Left lung (tissue), 4 donors: ENCODE measurements at regions not wholly inside any gene's neighbourhood (a gene's known extent, or its start where the extent isn't known, plus 50 kb on each side); places are given as distances from the start of the nearest gene placed in this dataset.

Experiments used
- ATAC-seq: fragments of 200-7000 bp; cut with Tn5 transposase; one replicate; pipeline ENCODE4 v1.9.1; 2020; ENCODE audit warnings: moderate library complexity
- DNase-seq, 4 donors: peaks; one replicate each; pipeline ENCODE4 v3.0.0-alpha.2; 2013 to 2020
- H3K27ac ChIP-seq, 2 donors: fragments of 200-600 bp; sonication (generic) in 1 of 2; one replicate each; pipeline versions ENCODE4 v1.5.0 to v1.8.0; 2020 to 2021
- H3K27me3 ChIP-seq, 2 donors: fragments of 200-600 bp; sonication (generic) in 1 of 2; one replicate each; pipeline versions ENCODE4 v1.5.0 to v1.8.0; 2020 to 2021
- H3K36me3 ChIP-seq, 2 donors: fragments of 200-600 bp; sonication (generic) in 1 of 2; one replicate each; pipeline versions ENCODE4 v1.5.0 to v1.8.0; 2020 to 2021
- H3K4me1 ChIP-seq, 2 donors: fragments of 200-600 bp; one replicate each; pipeline ENCODE4 v1.8.0; 2021
- H3K4me3 ChIP-seq, 2 donors: fragments of 200-600 bp; sonication (generic) in 1 of 2; one replicate each; pipeline versions ENCODE4 v1.5.0 to v1.8.0; 2020 to 2021; ENCODE audit warnings: mild to moderate bottlenecking in 1 of 2
- H3K9me3 ChIP-seq, 2 donors: fragments of 200-600 bp; sonication (generic) in 1 of 2; one replicate each; pipeline versions ENCODE4 v1.5.0 to v1.8.0; 2020 to 2021
- CTCF ChIP-seq, 2 donors: fragments of 200-600 bp; sonication (generic) in 1 of 2; IDR thresholded peaks; one replicate each; pipeline versions ENCODE4 v1.5.0 to v1.8.0; 2021; ENCODE audit warnings: antibody characterized with exemption in 2 of 2
- intact Hi-C, 2 donors: fragments of 100-400 bp; cut with DNase I; formaldehyde crosslinking; loops; one replicate each; pipeline versions ENCODE4 v1.11.2 to v1.14.2; 2022
- donor health status: DM: no; HTN: yes; CAD: no.
- donor health status: DM: no; HTN: no; CAD: no.

DNA sequence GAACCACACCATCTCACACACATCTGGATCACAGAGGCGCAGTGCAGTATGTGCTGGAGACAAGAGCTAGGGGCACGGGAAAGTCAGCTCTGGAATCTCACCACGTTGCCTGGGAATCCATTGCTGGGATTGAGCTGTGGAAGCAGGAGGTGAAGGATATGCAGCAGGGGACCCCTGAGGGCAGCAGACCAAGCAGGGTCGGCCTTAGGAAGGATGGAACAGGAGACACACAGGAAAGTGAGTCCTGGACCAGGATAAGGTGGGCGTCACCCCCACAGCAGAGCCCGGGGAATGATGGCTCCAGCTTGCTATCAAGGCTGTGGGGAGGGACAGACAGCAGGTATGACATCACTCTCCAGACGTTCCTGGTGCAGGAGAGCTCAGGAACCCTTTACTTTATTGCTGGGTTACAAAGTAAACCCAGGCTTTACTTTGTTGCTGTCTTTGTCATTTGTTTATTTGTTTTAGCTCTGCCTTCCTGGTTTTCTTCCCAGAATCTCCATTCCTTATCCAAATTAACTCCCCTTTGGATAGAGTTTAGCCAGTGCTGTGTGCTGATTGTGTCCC is 329.8 kb upstream of the MYT1L start:
- H3K27ac ChIP-seq, result no peak overlapping the region
- ATAC-seq, result no peak
- H3K4me3 ChIP-seq, result no peak overlapping the region
- H3K9me3 ChIP-seq, result peaks cover 0 to 3% of the 10 kb centered on the region in 2 donors
- H3K36me3 ChIP-seq, result no peaks in the 10 kb centered on the region
- H3K4me1 ChIP-seq, result no peaks in the 10 kb centered on the region
- TF ChIP-seq CTCF (IDR thresholded peaks at IDR 0.05), result no peak
- DNase-seq, result no peak
- intact Hi-C loops, result no loop called here
- H3K27me3 ChIP-seq, result peaks cover 0 to 22% of the 10 kb centered on the region in 2 donors

GRCh38 chr2:2657121-2657962 is 326.3 kb upstream of the MYT1L start:
- DNase-seq (no peak), ATAC-seq (no peak)
- H3K27me3 ChIP-seq, result peaks cover 0 to 35% of the 10 kb centered on the region in 2 donors
- no peak for TF ChIP-seq CTCF (IDR thresholded peaks at IDR 0.05)
- no peaks in the 10 kb centered on the region for H3K4me1 ChIP-seq
- no peaks in the 10 kb centered on the region for H3K36me3 ChIP-seq
- no peak overlapping the region for H3K4me3 ChIP-seq
- H3K27ac ChIP-seq, result no peak overlapping the region
- peaks cover 0 to 3% of the 10 kb centered on the region in 2 donors for H3K9me3 ChIP-seq
- intact Hi-C loops, result no loop called here

DNA sequence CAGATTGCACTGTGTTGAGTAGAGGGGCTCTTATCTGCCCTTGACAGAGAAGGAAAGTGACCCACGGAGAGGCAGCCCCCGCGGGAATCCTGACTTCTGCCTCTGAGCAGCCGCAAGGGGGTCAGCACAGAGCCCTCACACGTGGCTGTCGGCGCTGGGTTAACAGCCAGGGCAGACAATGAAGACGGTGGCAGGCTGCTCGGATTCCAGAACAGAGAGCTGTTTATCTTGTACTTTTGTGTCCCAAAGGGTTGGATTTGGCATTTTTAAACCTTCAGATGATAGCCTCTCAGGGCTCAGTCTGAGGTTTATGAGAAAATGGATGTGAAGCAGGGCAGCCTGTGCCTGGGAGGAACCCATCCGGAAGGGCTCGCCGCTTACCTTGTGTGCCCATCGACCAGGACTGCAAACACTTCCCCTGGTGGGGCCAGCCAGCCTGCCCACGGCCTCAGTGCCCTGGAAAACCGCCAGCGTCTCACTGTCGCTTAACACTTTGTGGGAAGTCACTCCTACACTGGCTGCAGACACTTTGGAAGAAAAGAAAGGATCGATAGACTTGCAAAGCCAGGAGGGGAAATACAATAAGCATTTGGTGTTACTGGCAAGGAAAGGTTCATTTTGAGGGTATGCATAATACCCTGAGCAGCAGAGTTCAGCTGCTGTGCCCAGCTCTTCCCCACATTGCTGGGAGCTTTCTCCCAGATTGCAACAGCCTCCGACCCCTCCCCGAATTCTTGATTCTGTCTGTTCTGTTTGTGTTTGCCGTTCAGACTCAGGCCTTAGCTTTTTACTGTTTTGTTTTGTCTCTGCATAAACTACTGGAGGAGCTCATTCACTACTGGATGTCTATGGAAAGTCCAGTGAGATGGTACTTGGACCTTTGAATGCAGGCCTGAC is 325.3 kb upstream of the MYT1L start:
- Histone ChIP-seq H3K9me3 (peaks cover 0 to 3% of the 10 kb centered on the region in 2 donors), H3K27ac (no peak overlapping the region), H3K36me3 (no peaks in the 10 kb centered on the region), H3K4me1 (no peaks in the 10 kb centered on the region), H3K4me3 (no peak overlapping the region), H3K27me3 (peaks cover 0 to 35% of the 10 kb centered on the region in 2 donors)
- intact Hi-C loops, result no loop called here
- no peak for DNase-seq
- ATAC-seq, result no peak
- no peak for TF ChIP-seq CTCF (IDR thresholded peaks at IDR 0.05)

- no peak overlapping the region for H3K27ac ChIP-seq
- intact Hi-C loops, result no loop called here
- peaks cover 0 to 35% of the 10 kb centered on the region in 2 donors for H3K27me3 ChIP-seq
- H3K4me3 ChIP-seq, result no peak overlapping the region
- H3K36me3 ChIP-seq, result no peaks in the 10 kb centered on the region
- TF ChIP-seq CTCF (IDR thresholded peaks at IDR 0.05), result no peak
- ATAC-seq, result no peak
- H3K9me3 ChIP-seq, result peaks cover 0 to 3% of the 10 kb centered on the region in 2 donors
- no peak for DNase-seq
- H3K4me1 ChIP-seq, result no peaks in the 10 kb centered on the region
Measured at GRCh38 chr2:2655453-2656114, 324.5 kb upstream of the MYT1L start.
